HG03442 (cell line): ENCODE measurements at regions not wholly inside any gene's neighbourhood (a gene's known extent, or its start where the extent isn't known, plus 50 kb on each side); places are given as distances from the start of the nearest gene placed in this dataset.

ENCODE experiments used
- ATAC-seq: cut with Tn5 transposase; IDR thresholded peaks from one replicate; pipeline ENCODE4 v1.9.1; 2021; ENCODE audit warnings: mild to moderate bottlenecking, moderate library complexity; ENCODE audit not compliant: unreplicated experiment

GRCh38 chr2:42851740-42852250 lies 59.4 kb upstream of the HAAO start:
- no peak for ATAC-seq

GRCh38 chr2:42851186-42851585 lies 58.8 kb upstream of the HAAO start:
- no peak for ATAC-seq

GRCh38 chr2:42850016-42850805 lies 57.8 kb upstream of the HAAO start:
- ATAC-seq: no peak

- no peak for ATAC-seq
Observed at GRCh38 chr2:42849311-42849710, 56.9 kb upstream of the HAAO start.

- ATAC-seq: no peak
Observed at GRCh38 chr2:42848726-42849290, 56.4 kb upstream of the HAAO start.

- no peak for ATAC-seq
Observed at GRCh38 chr2:42848265-42848664, 55.9 kb upstream of the HAAO start.

- ATAC-seq: no peak
Observed at GRCh38 chr2:42847596-42848151, 55.3 kb upstream of the HAAO start.

GRCh38 chr2:42846932-42847595 lies 54.7 kb upstream of the HAAO start:
- no peak for ATAC-seq

- no peak for ATAC-seq
Observed at GRCh38 chr2:42846026-42846425, 53.6 kb upstream of the HAAO start.

- no peak for ATAC-seq
Observed at GRCh38 chr2:42844901-42845821, 52.8 kb upstream of the HAAO start.

- no peak for ATAC-seq
Observed at GRCh38 chr2:42844366-42844765, 52.0 kb upstream of the HAAO start.

GRCh38 chr2:42843611-42844010 lies 51.2 kb upstream of the HAAO start:
- ATAC-seq: no peak

- ATAC-seq: no peak
Observed at GRCh38 chr2:42843131-42843530, 50.7 kb upstream of the HAAO start.

- ATAC-seq: no peak
Observed at GRCh38 chr2:42842466-42842865, 50.1 kb upstream of the HAAO start.
